ENCODE measurements at regions not wholly inside any gene's neighbourhood (a gene's known extent, or its start where the extent isn't known, plus 50 kb on each side); places are given as distances from the start of the nearest gene placed in this dataset.

- ATAC-seq (ENCODE audit: low read depth in 2 of 2) (no peak), DNase-seq (no peak)
- Histone ChIP-seq H3K4me3 (ENCODE audit: low read depth, low read length) (no peak overlapping the region), H3K4me1 (ENCODE audit: control insufficient read depth, insufficient read depth, low read length, poor library complexity, severe bottlenecking) (no peaks in the 10 kb centered on the region), H3K27ac (ENCODE audit: insufficient read depth, low read length, poor library complexity, severe bottlenecking) (no peak overlapping the region), H3K9me3 (ENCODE audit: control insufficient read depth in 2 of 2, low read length in 2 of 2) (no peaks in the 10 kb centered on the region), H3K36me3 (ENCODE audit: control insufficient read depth, insufficient read depth, low read length) (no peaks in the 10 kb centered on the region), H3K27me3 (ENCODE audit: control insufficient read depth, insufficient read depth, low read length) (no peaks in the 10 kb centered on the region)
- H3K4me1 Mint-ChIP-seq, result no peaks in the 10 kb centered on the region
- no peak overlapping the region for H3K27ac Mint-ChIP-seq
- H3K27me3 Mint-ChIP-seq, result peaks cover 4% of the 10 kb centered on the region
- H3K4me3 Mint-ChIP-seq, result no peak overlapping the region
- peaks cover 0 to 2% (median 0%) of the 10 kb centered on the region in 7 donors for H3K9me3 Mint-ChIP-seq
- H3K36me3 Mint-ChIP-seq, result no peaks in the 10 kb centered on the region
These were observed 436.4 kb downstream of the RNF144A start for GRCh38 chr2:7353571-7353970.

GRCh38 chr2:7355781-7356180, 438.6 kb downstream of the RNF144A start:
- H3K4me1 ChIP-seq (ENCODE audit: control insufficient read depth, insufficient read depth, low read length, poor library complexity, severe bottlenecking), result no peaks in the 10 kb centered on the region
- H3K36me3 ChIP-seq (ENCODE audit: control insufficient read depth, insufficient read depth, low read length), result no peaks in the 10 kb centered on the region
- H3K27ac ChIP-seq (ENCODE audit: insufficient read depth, low read length, poor library complexity, severe bottlenecking), result no peak overlapping the region
- H3K27ac Mint-ChIP-seq, result no peak overlapping the region
- peaks cover 0 to 2% (median 0%) of the 10 kb centered on the region in 7 donors for H3K9me3 Mint-ChIP-seq
- H3K27me3 ChIP-seq (ENCODE audit: control insufficient read depth, insufficient read depth, low read length), result no peaks in the 10 kb centered on the region
- H3K4me3 ChIP-seq (ENCODE audit: low read depth, low read length), result no peak overlapping the region
- H3K9me3 ChIP-seq (ENCODE audit: control insufficient read depth in 2 of 2, low read length in 2 of 2), result no peaks in the 10 kb centered on the region
- H3K36me3 Mint-ChIP-seq, result no peaks in the 10 kb centered on the region
- H3K4me3 Mint-ChIP-seq, result no peak overlapping the region
- no peak for DNase-seq
- H3K27me3 Mint-ChIP-seq, result peaks cover 4% of the 10 kb centered on the region
- H3K4me1 Mint-ChIP-seq, result no peaks in the 10 kb centered on the region
- ATAC-seq (ENCODE audit: low read depth in 2 of 2), result no peak

- Histone ChIP-seq H3K27ac (ENCODE audit: insufficient read depth, low read length, poor library complexity, severe bottlenecking) (no peak overlapping the region), H3K36me3 (ENCODE audit: control insufficient read depth, insufficient read depth, low read length) (no peaks in the 10 kb centered on the region), H3K9me3 (ENCODE audit: control insufficient read depth in 2 of 2, low read length in 2 of 2) (no peaks in the 10 kb centered on the region), H3K4me1 (ENCODE audit: control insufficient read depth, insufficient read depth, low read length, poor library complexity, severe bottlenecking) (no peaks in the 10 kb centered on the region), H3K4me3 (ENCODE audit: low read depth, low read length) (no peak overlapping the region), H3K27me3 (ENCODE audit: control insufficient read depth, insufficient read depth, low read length) (peaks cover 3% of the 10 kb centered on the region)
- Mint-ChIP-seq H3K9me3 (peaks cover 0 to 2% (median 0%) of the 10 kb centered on the region in 7 donors), H3K4me3 (no peak overlapping the region), H3K4me1 (no peaks in the 10 kb centered on the region), H3K36me3 (no peaks in the 10 kb centered on the region), H3K27ac (no peak overlapping the region), H3K27me3 (peaks cover 9% of the 10 kb centered on the region)
- ATAC-seq (ENCODE audit: low read depth in 2 of 2) (no peak), DNase-seq (no peak)
These were observed 439.8 kb downstream of the RNF144A start for GRCh38 chr2:7356909-7357584.

GRCh38 chr2:7357993-7358392, 440.8 kb downstream of the RNF144A start:
- Mint-ChIP-seq H3K9me3 (peaks cover 0 to 2% (median 0%) of the 10 kb centered on the region in 7 donors), H3K4me1 (no peaks in the 10 kb centered on the region), H3K36me3 (no peaks in the 10 kb centered on the region), H3K4me3 (no peak overlapping the region), H3K27ac (no peak overlapping the region), H3K27me3 (peaks cover 9% of the 10 kb centered on the region)
- no peaks in the 10 kb centered on the region for H3K9me3 ChIP-seq (ENCODE audit: control insufficient read depth in 2 of 2, low read length in 2 of 2)
- no peak for DNase-seq
- ATAC-seq (ENCODE audit: low read depth in 2 of 2), result no peak
- H3K4me1 ChIP-seq (ENCODE audit: control insufficient read depth, insufficient read depth, low read length, poor library complexity, severe bottlenecking), result no peaks in the 10 kb centered on the region
- H3K27ac ChIP-seq (ENCODE audit: insufficient read depth, low read length, poor library complexity, severe bottlenecking), result no peak overlapping the region
- peaks cover 3% of the 10 kb centered on the region for H3K27me3 ChIP-seq (ENCODE audit: control insufficient read depth, insufficient read depth, low read length)
- H3K36me3 ChIP-seq (ENCODE audit: control insufficient read depth, insufficient read depth, low read length), result no peaks in the 10 kb centered on the region
- H3K4me3 ChIP-seq (ENCODE audit: low read depth, low read length), result no peak overlapping the region

- peaks cover 9% of the 10 kb centered on the region for H3K27me3 Mint-ChIP-seq
- ATAC-seq (ENCODE audit: low read depth in 2 of 2), result no peak
These were observed 441.7 kb downstream of the RNF144A start for GRCh38 chr2:7358865-7359447.

GRCh38 chr2:7363906-7364305, 446.7 kb downstream of the RNF144A start:
- H3K4me1 Mint-ChIP-seq, result no peaks in the 10 kb centered on the region
- H3K9me3 Mint-ChIP-seq, result peaks cover 0 to 3% (median 1%) of the 10 kb centered on the region in 7 donors
- no peak overlapping the region for H3K4me3 Mint-ChIP-seq
- H3K36me3 Mint-ChIP-seq, result no peaks in the 10 kb centered on the region
- Histone ChIP-seq H3K4me1 (ENCODE audit: control insufficient read depth, insufficient read depth, low read length, poor library complexity, severe bottlenecking) (no peaks in the 10 kb centered on the region), H3K36me3 (ENCODE audit: control insufficient read depth, insufficient read depth, low read length) (no peaks in the 10 kb centered on the region), H3K27ac (ENCODE audit: insufficient read depth, low read length, poor library complexity, severe bottlenecking) (no peak overlapping the region), H3K9me3 (ENCODE audit: control insufficient read depth in 2 of 2, low read length in 2 of 2) (no peaks in the 10 kb centered on the region), H3K27me3 (ENCODE audit: control insufficient read depth, insufficient read depth, low read length) (peaks cover 3% of the 10 kb centered on the region), H3K4me3 (ENCODE audit: low read depth, low read length) (no peak overlapping the region)
- ATAC-seq (ENCODE audit: low read depth in 2 of 2) (no peak), DNase-seq (no peak)
- H3K27ac Mint-ChIP-seq, result no peak overlapping the region
- H3K27me3 Mint-ChIP-seq, result peaks cover 5% of the 10 kb centered on the region

More at GRCh38 chr2:7358865-7359447, 441.7 kb downstream of the RNF144A start:
- Mint-ChIP-seq H3K36me3 (no peaks in the 10 kb centered on the region), H3K9me3 (peaks cover 0 to 2% (median 0%) of the 10 kb centered on the region in 7 donors), H3K27ac (no peak overlapping the region), H3K4me3 (no peak overlapping the region), H3K4me1 (no peaks in the 10 kb centered on the region)
- H3K4me1 ChIP-seq (ENCODE audit: control insufficient read depth, insufficient read depth, low read length, poor library complexity, severe bottlenecking), result no peaks in the 10 kb centered on the region
- H3K36me3 ChIP-seq (ENCODE audit: control insufficient read depth, insufficient read depth, low read length), result no peaks in the 10 kb centered on the region
- H3K4me3 ChIP-seq (ENCODE audit: low read depth, low read length), result no peak overlapping the region
- H3K27ac ChIP-seq (ENCODE audit: insufficient read depth, low read length, poor library complexity, severe bottlenecking), result no peak overlapping the region
- DNase-seq, result no peak
- H3K9me3 ChIP-seq (ENCODE audit: control insufficient read depth in 2 of 2, low read length in 2 of 2), result no peaks in the 10 kb centered on the region
- H3K27me3 ChIP-seq (ENCODE audit: control insufficient read depth, insufficient read depth, low read length), result peaks cover 3% of the 10 kb centered on the region

- no peaks in the 10 kb centered on the region for H3K27me3 Mint-ChIP-seq
- ATAC-seq (ENCODE audit: low read depth in 2 of 2) (no peak), DNase-seq (no peak)
- Histone ChIP-seq H3K4me1 (ENCODE audit: control insufficient read depth, insufficient read depth, low read length, poor library complexity, severe bottlenecking) (no peaks in the 10 kb centered on the region), H3K36me3 (ENCODE audit: control insufficient read depth, insufficient read depth, low read length) (no peaks in the 10 kb centered on the region), H3K9me3 (ENCODE audit: control insufficient read depth in 2 of 2, low read length in 2 of 2) (no peaks in the 10 kb centered on the region), H3K27ac (ENCODE audit: insufficient read depth, low read length, poor library complexity, severe bottlenecking) (no peak overlapping the region), H3K27me3 (ENCODE audit: control insufficient read depth, insufficient read depth, low read length) (no peaks in the 10 kb centered on the region), H3K4me3 (ENCODE audit: low read depth, low read length) (no peak overlapping the region)
- no peak overlapping the region for H3K27ac Mint-ChIP-seq
- H3K4me3 Mint-ChIP-seq, result no peak overlapping the region
- H3K4me1 Mint-ChIP-seq, result no peaks in the 10 kb centered on the region
- no peaks in the 10 kb centered on the region for H3K36me3 Mint-ChIP-seq
- H3K9me3 Mint-ChIP-seq, result peaks cover 0 to 10% (median 3%) of the 10 kb centered on the region in 7 donors
These were observed 451.0 kb downstream of the RNF144A start for GRCh38 chr2:7368211-7368610.

- no peaks in the 10 kb centered on the region for H3K27me3 ChIP-seq (ENCODE audit: control insufficient read depth, insufficient read depth, low read length)
- no peaks in the 10 kb centered on the region for H3K4me1 Mint-ChIP-seq
- no peak overlapping the region for H3K27ac Mint-ChIP-seq
- H3K36me3 Mint-ChIP-seq, result no peaks in the 10 kb centered on the region
- no peak overlapping the region for H3K4me3 ChIP-seq (ENCODE audit: low read depth, low read length)
- H3K4me1 ChIP-seq (ENCODE audit: control insufficient read depth, insufficient read depth, low read length, poor library complexity, severe bottlenecking), result no peaks in the 10 kb centered on the region
- H3K27me3 Mint-ChIP-seq, result no peaks in the 10 kb centered on the region
- no peak for ATAC-seq (ENCODE audit: low read depth in 2 of 2)
- H3K27ac ChIP-seq (ENCODE audit: insufficient read depth, low read length, poor library complexity, severe bottlenecking), result no peak overlapping the region
- H3K36me3 ChIP-seq (ENCODE audit: control insufficient read depth, insufficient read depth, low read length), result no peaks in the 10 kb centered on the region
- H3K9me3 ChIP-seq (ENCODE audit: control insufficient read depth in 2 of 2, low read length in 2 of 2), result no peaks in the 10 kb centered on the region
- no peak for DNase-seq
- H3K9me3 Mint-ChIP-seq, result peaks cover 0 to 10% (median 3%) of the 10 kb centered on the region in 7 donors
- no peak overlapping the region for H3K4me3 Mint-ChIP-seq
These were observed 455.9 kb downstream of the RNF144A start for GRCh38 chr2:7373156-7373555.
